ENCODE measurements at regions not wholly inside any gene's neighbourhood (a gene's known extent, or its start where the extent isn't known, plus 50 kb on each side); places are given as distances from the start of the nearest gene placed in this dataset.

DNA sequence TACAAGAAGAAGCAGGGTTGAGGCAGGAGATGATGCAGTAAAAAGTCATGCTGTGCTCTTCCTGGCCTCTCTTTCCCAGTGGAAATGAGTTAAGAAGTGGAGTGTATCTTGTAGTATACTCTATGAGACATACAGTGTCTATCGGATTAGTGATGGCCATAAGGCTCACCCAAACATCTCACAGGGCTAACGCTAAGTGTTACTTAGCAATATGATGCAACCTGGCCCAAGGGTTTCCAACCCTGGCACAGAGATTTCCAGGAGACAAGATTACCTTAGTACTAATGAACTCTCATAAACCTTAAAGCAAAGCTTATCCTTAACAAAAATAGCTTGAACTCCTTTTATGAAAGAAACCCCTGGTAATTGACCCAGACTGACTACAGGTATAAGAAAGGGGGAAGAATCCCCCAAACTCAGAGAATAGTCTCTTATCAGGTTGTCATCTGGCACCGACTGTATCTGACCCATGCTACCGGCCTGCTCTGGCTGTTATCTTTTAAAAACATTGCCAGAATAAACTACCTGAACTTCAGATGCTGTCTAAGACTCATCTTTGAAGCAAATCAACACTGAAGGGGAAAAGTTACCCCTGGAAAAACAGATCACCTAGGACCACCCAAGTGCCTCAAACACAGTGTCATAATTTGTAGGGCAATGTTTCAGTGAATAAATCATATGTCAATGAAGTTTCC is 1002.0 kb downstream of the REEP3 start:
- no peak overlapping the region for H3K9ac ChIP-seq (ENCODE audit: extremely low read depth, low read length, poor library complexity, severe bottlenecking)
- no peaks in the 10 kb centered on the region for H3K27me3 Mint-ChIP-seq (ENCODE audit: insufficient read depth)
- no peaks in the 10 kb centered on the region for H3K4me1 ChIP-seq (ENCODE audit: control insufficient read depth, insufficient read depth, low read length)
- DNase-seq = no peak
- no peaks in the 10 kb centered on the region for H3K27me3 ChIP-seq (ENCODE audit: control insufficient read depth, insufficient read depth, low read length, poor library complexity, severe bottlenecking)
- H3K9me3 ChIP-seq (ENCODE audit: control insufficient read depth, low read length) = no peaks in the 10 kb centered on the region
- no peak overlapping the region for H3K27ac ChIP-seq (ENCODE audit: low read depth, low read length)
- no peaks in the 10 kb centered on the region for H3K36me3 ChIP-seq (ENCODE audit: control insufficient read depth, insufficient read depth, low read length)
- no peak overlapping the region for H3K27ac Mint-ChIP-seq
- no peaks in the 10 kb centered on the region for H3K9me3 Mint-ChIP-seq
- H3K4me3 ChIP-seq (ENCODE audit: low read length) = no peak overlapping the region
- no peak overlapping the region for H3K4me3 Mint-ChIP-seq
- no peaks in the 10 kb centered on the region for H3K4me1 Mint-ChIP-seq
- no peak for TF ChIP-seq CTCF (conservative IDR thresholded peaks at IDR 0.05)
- H3K36me3 Mint-ChIP-seq (ENCODE audit: low read depth) = no peaks in the 10 kb centered on the region
- WGBS, 2 experiments (ENCODE audit: insufficient coverage in 1 of 2, insufficient read length in 1 of 2) = 90 to 94% methylated on average over 2 to 4 of the region's 4 CpGs

- Mint-ChIP-seq H3K4me3 (no peak overlapping the region), H3K27me3 (ENCODE audit: insufficient read depth) (no peaks in the 10 kb centered on the region), H3K4me1 (no peaks in the 10 kb centered on the region), H3K27ac (no peak overlapping the region), H3K36me3 (ENCODE audit: low read depth) (no peaks in the 10 kb centered on the region), H3K9me3 (no peaks in the 10 kb centered on the region)
- no peak for TF ChIP-seq CTCF (conservative IDR thresholded peaks at IDR 0.05)
- Histone ChIP-seq H3K4me1 (ENCODE audit: control insufficient read depth, insufficient read depth, low read length) (no peaks in the 10 kb centered on the region), H3K27ac (ENCODE audit: low read depth, low read length) (no peak overlapping the region), H3K4me3 (ENCODE audit: low read length) (no peak overlapping the region), H3K9me3 (ENCODE audit: control insufficient read depth, low read length) (no peaks in the 10 kb centered on the region), H3K27me3 (ENCODE audit: control insufficient read depth, insufficient read depth, low read length, poor library complexity, severe bottlenecking) (no peaks in the 10 kb centered on the region), H3K36me3 (ENCODE audit: control insufficient read depth, insufficient read depth, low read length) (no peaks in the 10 kb centered on the region), H3K9ac (ENCODE audit: extremely low read depth, low read length, poor library complexity, severe bottlenecking) (no peak overlapping the region)
- DNase-seq = no peak
- 94 to 95% methylated on average over 6 to 7 of the region's 7 CpGs for WGBS, 2 experiments (ENCODE audit: insufficient coverage in 1 of 2, insufficient read length in 1 of 2)
Measured at GRCh38 chr10:64528294-64529002, 1007.2 kb downstream of the REEP3 start.

DNA sequence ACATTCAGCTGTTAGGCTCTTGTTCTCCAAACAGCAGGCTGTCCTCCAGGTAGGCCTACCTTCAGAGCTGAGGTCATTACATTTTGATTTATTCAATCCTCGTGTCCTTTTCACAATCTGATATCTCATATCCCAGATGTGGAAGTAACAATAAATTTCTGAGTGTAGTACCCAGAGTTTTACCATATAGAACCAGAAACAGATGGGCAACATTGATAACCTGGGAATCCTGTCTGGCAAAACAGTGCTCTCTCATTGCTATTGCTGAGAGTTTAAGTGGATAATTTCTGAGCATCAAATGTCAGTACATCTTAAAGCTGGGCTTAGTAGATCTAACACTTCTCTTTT is 1007.8 kb downstream of the REEP3 start:
- no peak overlapping the region for H3K27ac Mint-ChIP-seq
- no peak overlapping the region for H3K4me3 Mint-ChIP-seq
- H3K36me3 ChIP-seq (ENCODE audit: control insufficient read depth, insufficient read depth, low read length) = no peaks in the 10 kb centered on the region
- H3K4me1 ChIP-seq (ENCODE audit: control insufficient read depth, insufficient read depth, low read length) = no peaks in the 10 kb centered on the region
- H3K4me3 ChIP-seq (ENCODE audit: low read length) = no peak overlapping the region
- no peaks in the 10 kb centered on the region for H3K36me3 Mint-ChIP-seq (ENCODE audit: low read depth)
- H3K4me1 Mint-ChIP-seq = no peaks in the 10 kb centered on the region
- no peak overlapping the region for H3K9ac ChIP-seq (ENCODE audit: extremely low read depth, low read length, poor library complexity, severe bottlenecking)
- 93 to 100% methylated on average over 1 of the region's 1 CpG for WGBS, 2 experiments (ENCODE audit: insufficient coverage in 1 of 2, insufficient read length in 1 of 2)
- H3K9me3 ChIP-seq (ENCODE audit: control insufficient read depth, low read length) = no peaks in the 10 kb centered on the region
- no peak for DNase-seq
- H3K9me3 Mint-ChIP-seq = no peaks in the 10 kb centered on the region
- TF ChIP-seq CTCF (conservative IDR thresholded peaks at IDR 0.05) = no peak
- no peaks in the 10 kb centered on the region for H3K27me3 Mint-ChIP-seq (ENCODE audit: insufficient read depth)
- no peaks in the 10 kb centered on the region for H3K27me3 ChIP-seq (ENCODE audit: control insufficient read depth, insufficient read depth, low read length, poor library complexity, severe bottlenecking)
- H3K27ac ChIP-seq (ENCODE audit: low read depth, low read length) = no peak overlapping the region
